IMR-90 (cell line): ENCODE measurements at regions not wholly inside any gene's neighbourhood (a gene's known extent, or its start where the extent isn't known, plus 50 kb on each side); places are given as distances from the start of the nearest gene placed in this dataset.

Experiments
- ATAC-seq: fragments of 200-7000 bp; cut with Tn5 transposase; 2 replicates; pipeline ENCODE4 v1.9.1; 2020; ENCODE audit warnings: low read depth, mild to moderate bottlenecking, moderate library complexity
- BruUV-seq: library from RNA; stranded (reverse); fragments of 400-500 nt; replicated peaks from 2 replicates; lab custom pipeline; 2021; lab: Mats Ljungman, UMichigan
- CTCF ChIA-PET: fragments of 300-600 bp; formaldehyde crosslinking; extraction: SDS; loops from one replicate; lab custom pipeline; 2021; ENCODE audit warnings: antibody characterized with exemption; lab: Yijun Ruan, JAX
- POLR2A ChIA-PET: fragments of 300-600 bp; sonication (Branson Sonifier 250); formaldehyde crosslinking; loops from one replicate; lab custom pipeline; 2022; ENCODE audit warnings: antibody characterized with exemption; ENCODE audit not compliant: unreplicated experiment; lab: Charles Lee
- DNase-seq: peaks from one replicate; pipeline ENCODE4 v3.0.0; 2013
- H2AFZ ChIP-seq: replicated peaks from 2 replicates; pipeline ENCODE3; 2013; ENCODE audit warnings: low read length, mild to moderate bottlenecking; ENCODE audit not compliant: poor library complexity
- H2AK5ac ChIP-seq: 2 replicates; pipeline ENCODE4 v1.6.1; 2013; ENCODE audit warnings: low read depth, low read length, inconsistent platforms
- H2AK9ac ChIP-seq: replicated peaks from 2 replicates; pipeline ENCODE3; 2013; ENCODE audit warnings: mild to moderate bottlenecking, low read depth, low read length, moderate library complexity; ENCODE audit not compliant: poor library complexity
- H2BK120ac ChIP-seq: 2 replicates; pipeline ENCODE4 v1.6.1; 2013; ENCODE audit warnings: low read depth, low read length, inconsistent platforms
- H2BK15ac ChIP-seq: 3 replicates; pipeline ENCODE4 v1.6.1; 2013; ENCODE audit warnings: low read depth, low read length, inconsistent platforms
- H2BK20ac ChIP-seq: 2 replicates; pipeline ENCODE4 v1.6.1; 2013; ENCODE audit warnings: low read depth, mild to moderate bottlenecking, inconsistent platforms, low read length, moderate library complexity
- H2BK5ac ChIP-seq: 2 replicates; pipeline ENCODE4 v1.6.1; 2013; ENCODE audit warnings: mild to moderate bottlenecking, low read depth, low read length, inconsistent platforms; ENCODE audit not compliant: poor library complexity, severe bottlenecking
- H3K14ac ChIP-seq: replicated peaks from 2 replicates; pipeline ENCODE4 v1.6.1; 2013; ENCODE audit warnings: low read depth, low read length, inconsistent platforms
- H3K18ac ChIP-seq: 2 replicates; pipeline ENCODE4 v1.6.1; 2013; ENCODE audit warnings: low read depth, low read length, control low read depth
- H3K23ac ChIP-seq: 2 replicates; pipeline ENCODE4 v1.6.1; 2013; ENCODE audit warnings: low read depth, low read length, inconsistent platforms
- H3K27ac ChIP-seq: 2 replicates; pipeline ENCODE4 v1.5.1; 2013; ENCODE audit warnings: mild to moderate bottlenecking, control low read depth, low read length; ENCODE audit not compliant: insufficient read depth
- H3K27me3 ChIP-seq: 2 replicates; pipeline ENCODE4 v1.6.1; 2013; ENCODE audit warnings: low read length; ENCODE audit not compliant: control insufficient read depth, insufficient read depth
- H3K36me3 ChIP-seq: 2 replicates; pipeline ENCODE4 v1.6.1; 2013; ENCODE audit warnings: low read length, mixed read lengths; ENCODE audit not compliant: control insufficient read depth, insufficient read depth
- H3K4ac ChIP-seq: 2 replicates; pipeline ENCODE4 v1.6.1; 2013; ENCODE audit warnings: low read depth, low read length, inconsistent platforms
- H3K4me1 ChIP-seq: 2 replicates; pipeline ENCODE4 v1.6.1; 2013; ENCODE audit warnings: low read length, mixed read lengths; ENCODE audit not compliant: control insufficient read depth, insufficient read depth
- H3K4me2 ChIP-seq: 2 replicates; pipeline ENCODE4 v1.6.1; 2013; ENCODE audit warnings: low read depth, mild to moderate bottlenecking, control low read depth, low read length, moderate library complexity
- H3K4me3 ChIP-seq: 2 replicates; pipeline ENCODE4 v1.5.1; 2013; ENCODE audit warnings: low read depth, mild to moderate bottlenecking, control low read depth, low read length, moderate library complexity; ENCODE audit not compliant: insufficient read depth
- H3K56ac ChIP-seq: 2 replicates; pipeline ENCODE4 v1.6.1; 2013; ENCODE audit warnings: low read length, inconsistent platforms; ENCODE audit not compliant: insufficient read depth; ENCODE audit errors: extremely low read depth
- H3K79me1 ChIP-seq, 2 experiments: 2 replicates each; pipeline ENCODE4 v1.6.1; 2013; ENCODE audit warnings: low read length in 2 of 2, inconsistent platforms in 1 of 2, low read depth in 1 of 2
- H3K9ac ChIP-seq: 2 replicates; pipeline ENCODE4 v1.6.1; 2013; ENCODE audit warnings: low read depth, low read length, control low read depth
- H3K9me1 ChIP-seq: 2 replicates; pipeline ENCODE4 v1.6.1; 2013; ENCODE audit warnings: low read length, inconsistent platforms; ENCODE audit not compliant: insufficient read depth
- H3K9me3 ChIP-seq: 2 replicates; pipeline ENCODE4 v1.6.1; 2013; ENCODE audit warnings: low read length; ENCODE audit not compliant: control insufficient read depth, insufficient read depth
- H4K20me1 ChIP-seq: 2 replicates; pipeline ENCODE4 v1.6.1; 2013; ENCODE audit warnings: low read length, inconsistent platforms; ENCODE audit not compliant: insufficient read depth
- H4K5ac ChIP-seq: 2 replicates; pipeline ENCODE4 v1.6.1; 2013; ENCODE audit warnings: mild to moderate bottlenecking, low read depth, low read length, control low read depth
- H4K8ac ChIP-seq, 2 experiments: 2 replicates each; pipeline ENCODE4 v1.6.1; 2013; ENCODE audit warnings: low read depth in 2 of 2, low read length in 2 of 2, control low read depth in 1 of 2, inconsistent platforms in 1 of 2
- H4K91ac ChIP-seq: 2 replicates; pipeline ENCODE4 v1.6.1; 2013; ENCODE audit warnings: low read depth, low read length, inconsistent platforms; ENCODE audit not compliant: insufficient read depth
- BHLHE40 ChIP-seq: fragments of 150-350 bp; IDR thresholded peaks from 2 replicates; pipeline ENCODE4 v1.6.1; 2016; ENCODE audit warnings: mild to moderate bottlenecking, low read depth, low read length
- CEBPB ChIP-seq: IDR thresholded peaks from 2 replicates; pipeline ENCODE4 v1.6.1; 2012; ENCODE audit warnings: low read depth, low read length, improper control_type of control experiment
- CHD1 ChIP-seq: IDR thresholded peaks from 2 replicates; pipeline ENCODE4 v1.6.1; 2012; ENCODE audit warnings: low read depth, low read length, improper control_type of control experiment
- FOS ChIP-seq: fragments of 150-350 bp; IDR thresholded peaks from 2 replicates; pipeline ENCODE4 v1.6.1; 2016; ENCODE audit warnings: low read depth, low read length
- MAFK ChIP-seq: IDR thresholded peaks from 2 replicates; pipeline ENCODE4 v1.6.1; 2012; ENCODE audit warnings: low read depth, low read length, improper control_type of control experiment
- MAZ ChIP-seq: IDR thresholded peaks from 2 replicates; pipeline ENCODE4 v1.6.1; 2012; ENCODE audit warnings: low read depth, mild to moderate bottlenecking, low read length, improper control_type of control experiment, moderate library complexity, borderline replicate concordance
- MXI1 ChIP-seq: IDR thresholded peaks from 2 replicates; pipeline ENCODE4 v1.6.1; 2012; ENCODE audit warnings: low read depth, mild to moderate bottlenecking, low read length, moderate library complexity, borderline replicate concordance
- NFE2L2 ChIP-seq: fragments of 150-350 bp; IDR thresholded peaks from 2 replicates; pipeline ENCODE4 v1.6.1; 2016; ENCODE audit warnings: low read depth, mild to moderate bottlenecking, low read length
- POLR2A ChIP-seq: IDR thresholded peaks from 2 replicates; pipeline ENCODE4 v1.6.1; 2012; ENCODE audit warnings: mild to moderate bottlenecking, low read depth, low read length
- RAD21 ChIP-seq: IDR thresholded peaks from 2 replicates; pipeline ENCODE4 v1.6.1; 2012; ENCODE audit warnings: low read length, improper control_type of control experiment
- RCOR1 ChIP-seq: IDR thresholded peaks from 2 replicates; pipeline ENCODE4 v1.6.1; 2012; ENCODE audit warnings: mild to moderate bottlenecking, low read length, improper control_type of control experiment; ENCODE audit not compliant: insufficient replicate concordance
- RFX5 ChIP-seq: IDR thresholded peaks from 2 replicates; pipeline ENCODE4 v1.8.0; 2012; ENCODE audit warnings: low read depth, mild to moderate bottlenecking, low read length, moderate library complexity
- SMC3 ChIP-seq: fragments of 150-350 bp; IDR thresholded peaks from 2 replicates; pipeline ENCODE4 v1.6.1; 2016; ENCODE audit warnings: low read depth, mild to moderate bottlenecking, antibody characterized with exemption, low read length, moderate library complexity
- WGBS, 2 experiments: methylation state at CpG; one replicate each; pipeline versions ENCODE4 v1.1.5 to v1.1.7; 2013; ENCODE audit warnings: missing lambda C conversion rate in 2 of 2; ENCODE audit not compliant: insufficient read length in 1 of 2; ENCODE audit errors: extremely low coverage in 2 of 2; 5-methylcytosine and 5-hydroxymethylcytosine counted together
- dilution Hi-C: fragments of 300-500 bp; cut with HindIII; formaldehyde crosslinking; loops from one replicate; pipeline ENCODE4 v1.14.3; 2018; ENCODE audit warnings: low sequenced_read_pairs; ENCODE audit not compliant: unreplicated experiment
- in situ Hi-C: fragments of 300-500 bp; cut with MboI; formaldehyde crosslinking; loops from 3 replicates; pipeline ENCODE4 v1.14.3; 2019; ENCODE audit warnings: low sequenced_read_pairs, inconsistent platforms, mixed read lengths
- intact Hi-C: fragments of 100-400 bp; cut with micrococcal nuclease; formaldehyde crosslinking; loops from 2 replicates; pipeline ENCODE4 v1.10.0; 2022
- TF ChIP-seq, protein P1 (sequence below): conservative IDR thresholded peaks from 2 replicates; pipeline ENCODE4 v1.5.1; 2012; ENCODE audit warnings: mild to moderate bottlenecking, low read depth, low read length, improper control_type of control experiment
- TF ChIP-seq, protein P2 (sequence below): fragments of 150-350 bp; IDR thresholded peaks from 2 replicates; pipeline ENCODE4 v1.6.1; 2016; ENCODE audit warnings: low read depth, mild to moderate bottlenecking, low read length, moderate library complexity, borderline replicate concordance
- TF ChIP-seq, protein P3 (sequence below): fragments of 150-350 bp; IDR thresholded peaks from 2 replicates; pipeline ENCODE4 v1.6.1; 2017; ENCODE audit warnings: mild to moderate bottlenecking, antibody characterized with exemption, low read length, low read depth

DNA sequence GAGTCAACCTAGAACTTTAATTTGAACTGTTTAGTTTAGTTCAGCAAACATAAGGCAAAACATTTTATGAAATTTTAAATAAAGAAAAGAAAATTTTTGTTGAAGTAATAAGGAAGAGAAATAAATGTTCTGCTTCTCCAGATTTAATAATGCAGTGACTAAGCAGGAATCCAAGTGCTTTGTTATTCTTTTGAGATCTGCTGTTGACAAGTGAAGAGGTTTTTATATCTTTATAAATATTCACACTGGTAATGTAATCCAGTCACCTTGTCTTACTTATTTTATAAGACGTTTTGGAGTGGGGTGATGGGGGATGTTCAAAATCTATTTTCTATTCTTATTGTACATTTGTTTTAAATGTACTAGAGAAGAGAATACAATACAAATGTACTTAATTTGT lies 725.9 kb upstream of the CCDC179 start:
- dilution Hi-C loops (no loop called here), intact Hi-C loops (loop anchor here (5.0 kb wide), 1 partner anchor 44 kb away; no protein-coding TSS in a partner anchor), in situ Hi-C loops (no loop called here)
- Histone ChIP-seq H3K4ac (no peak overlapping the region), H3K36me3 (no peaks in the 10 kb centered on the region), H2AFZ (no peak overlapping the region), H3K18ac (no peak overlapping the region), H3K9me1 (no peaks in the 10 kb centered on the region), H3K27ac (no peak overlapping the region), H3K23ac (no peak overlapping the region), H3K4me1 (no peaks in the 10 kb centered on the region), H4K91ac (no peak overlapping the region), H2BK5ac (no peak overlapping the region), H3K27me3 (no peaks in the 10 kb centered on the region), H2BK20ac (no peak overlapping the region), H3K9ac (no peak overlapping the region), H3K4me2 (no peak overlapping the region), H2AK9ac (no peak overlapping the region), H3K56ac (no peak overlapping the region), H2AK5ac (no peak overlapping the region), H3K9me3 (0 out of 2 replicates have a peak, but pooled peaks cover 1% of the 10 kb centered on the region), H4K5ac (no peak overlapping the region), H3K14ac (no peak overlapping the region), H3K79me1 (no peaks in the 10 kb centered on the region), H2BK120ac (no peak overlapping the region), H4K20me1 (no peaks in the 10 kb centered on the region), H4K8ac (no peak overlapping the region), H2BK15ac (no peak overlapping the region), H3K4me3 (no peak overlapping the region)
- ATAC-seq (peak; percentile 27; the same call in 1 of the 2 replicates), DNase-seq (peak; percentile 10)
- ChIA-PET POLR2A (no interaction called here), CTCF (no interaction called here)
- no CpG with 5 or more reads among the region's 1 CpG for WGBS, 2 experiments
- TF ChIP-seq BHLHE40 (no peak), POLR2A (no peak), FOS (no peak), NFE2L2 (no peak), RCOR1 (no peak), MAZ (no peak), MAFK (no peak), MXI1 (no peak), RAD21 (no peak), CHD1 (no peak), RFX5 (no peak), CEBPB (no peak), SMC3 (no peak)
- TF ChIP-seq, protein P1, sequence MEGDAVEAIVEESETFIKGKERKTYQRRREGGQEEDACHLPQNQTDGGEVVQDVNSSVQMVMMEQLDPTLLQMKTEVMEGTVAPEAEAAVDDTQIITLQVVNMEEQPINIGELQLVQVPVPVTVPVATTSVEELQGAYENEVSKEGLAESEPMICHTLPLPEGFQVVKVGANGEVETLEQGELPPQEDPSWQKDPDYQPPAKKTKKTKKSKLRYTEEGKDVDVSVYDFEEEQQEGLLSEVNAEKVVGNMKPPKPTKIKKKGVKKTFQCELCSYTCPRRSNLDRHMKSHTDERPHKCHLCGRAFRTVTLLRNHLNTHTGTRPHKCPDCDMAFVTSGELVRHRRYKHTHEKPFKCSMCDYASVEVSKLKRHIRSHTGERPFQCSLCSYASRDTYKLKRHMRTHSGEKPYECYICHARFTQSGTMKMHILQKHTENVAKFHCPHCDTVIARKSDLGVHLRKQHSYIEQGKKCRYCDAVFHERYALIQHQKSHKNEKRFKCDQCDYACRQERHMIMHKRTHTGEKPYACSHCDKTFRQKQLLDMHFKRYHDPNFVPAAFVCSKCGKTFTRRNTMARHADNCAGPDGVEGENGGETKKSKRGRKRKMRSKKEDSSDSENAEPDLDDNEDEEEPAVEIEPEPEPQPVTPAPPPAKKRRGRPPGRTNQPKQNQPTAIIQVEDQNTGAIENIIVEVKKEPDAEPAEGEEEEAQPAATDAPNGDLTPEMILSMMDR, result no peak
- TF ChIP-seq, protein P2, sequence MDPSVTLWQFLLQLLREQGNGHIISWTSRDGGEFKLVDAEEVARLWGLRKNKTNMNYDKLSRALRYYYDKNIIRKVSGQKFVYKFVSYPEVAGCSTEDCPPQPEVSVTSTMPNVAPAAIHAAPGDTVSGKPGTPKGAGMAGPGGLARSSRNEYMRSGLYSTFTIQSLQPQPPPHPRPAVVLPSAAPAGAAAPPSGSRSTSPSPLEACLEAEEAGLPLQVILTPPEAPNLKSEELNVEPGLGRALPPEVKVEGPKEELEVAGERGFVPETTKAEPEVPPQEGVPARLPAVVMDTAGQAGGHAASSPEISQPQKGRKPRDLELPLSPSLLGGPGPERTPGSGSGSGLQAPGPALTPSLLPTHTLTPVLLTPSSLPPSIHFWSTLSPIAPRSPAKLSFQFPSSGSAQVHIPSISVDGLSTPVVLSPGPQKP, result no peak
- TF ChIP-seq, protein P3, sequence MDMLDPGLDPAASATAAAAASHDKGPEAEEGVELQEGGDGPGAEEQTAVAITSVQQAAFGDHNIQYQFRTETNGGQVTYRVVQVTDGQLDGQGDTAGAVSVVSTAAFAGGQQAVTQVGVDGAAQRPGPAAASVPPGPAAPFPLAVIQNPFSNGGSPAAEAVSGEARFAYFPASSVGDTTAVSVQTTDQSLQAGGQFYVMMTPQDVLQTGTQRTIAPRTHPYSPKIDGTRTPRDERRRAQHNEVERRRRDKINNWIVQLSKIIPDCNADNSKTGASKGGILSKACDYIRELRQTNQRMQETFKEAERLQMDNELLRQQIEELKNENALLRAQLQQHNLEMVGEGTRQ, result no peak
- BruUV-seq, result no TSS peak
